ENCODE measurements at regions not wholly inside any gene's neighbourhood (a gene's known extent, or its start where the extent isn't known, plus 50 kb on each side); places are given as distances from the start of the nearest gene placed in this dataset.
"Not testable (repeated sequence)": the region's sequence is repeated elsewhere in the genome, so short reads cannot be mapped to it uniquely, and the experiment has no call there.

DNA sequence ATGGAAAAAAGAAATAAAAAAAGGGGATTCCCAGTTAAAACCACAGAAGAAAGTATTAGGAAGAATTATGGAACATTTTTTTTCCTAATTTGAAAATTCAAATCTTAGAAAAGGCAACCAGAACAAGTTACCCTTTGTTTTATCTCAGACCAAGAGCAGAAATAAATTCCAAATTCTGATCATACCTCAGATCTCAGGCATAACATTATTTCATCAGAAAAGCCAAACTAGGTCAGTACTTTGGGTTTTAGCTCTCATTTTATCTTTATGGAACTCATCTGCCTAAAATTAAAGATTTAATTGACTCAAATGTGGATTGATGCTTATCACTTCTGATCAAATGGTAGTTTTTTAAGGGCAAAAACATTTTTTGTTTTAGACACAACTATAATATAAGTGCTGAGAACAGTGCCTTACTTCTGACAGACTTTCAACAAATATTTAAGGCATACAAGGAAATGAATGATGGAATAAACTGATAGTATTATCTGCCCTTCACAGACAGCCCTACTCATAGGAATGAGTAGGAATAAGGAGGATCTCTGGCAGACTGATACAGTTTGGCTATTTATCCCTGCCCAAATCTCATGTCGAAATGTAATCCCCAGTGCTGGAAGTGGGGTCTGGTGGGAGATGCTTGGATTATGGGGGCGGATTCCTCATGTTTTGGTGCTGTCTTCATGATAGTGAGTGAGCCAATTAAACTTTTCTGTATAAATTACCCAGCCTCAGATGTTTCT, 245.3 kb upstream of the PITX2 start:
- H4K20me1 ChIP-seq (ENCODE audit: low read depth, low read length) = no peaks in the 10 kb centered on the region
- H3K9ac ChIP-seq (ENCODE audit: low read length) = no peak overlapping the region
- H3K27me3 ChIP-seq (ENCODE audit: low read length) = no peaks in the 10 kb centered on the region
- H3K9me2 ChIP-seq (replicated peaks; ENCODE audit: insufficient read depth, low read length) = no peaks in the 10 kb centered on the region
- no peaks in the 10 kb centered on the region for H3K79me2 ChIP-seq (ENCODE audit: insufficient read depth, low read length)
- no peak overlapping the region for H3K4me3 ChIP-seq (ENCODE audit: insufficient read depth, low read length, poor library complexity, severe bottlenecking)
- no peaks in the 10 kb centered on the region for H3K36me3 ChIP-seq (ENCODE audit: low read length)
- no peak overlapping the region for H3K4me2 ChIP-seq (ENCODE audit: low read depth, low read length, poor library complexity, severe bottlenecking)
- no peak overlapping the region for H3K27ac ChIP-seq (ENCODE audit: low read depth, low read length)
- no peaks in the 10 kb centered on the region for H3F3A ChIP-seq (ENCODE audit: insufficient read depth)
- no peaks in the 10 kb centered on the region for H3K9me3 ChIP-seq (ENCODE audit: insufficient read depth, low read length)
- TF ChIP-seq EZH2phosphoT487 (conservative IDR thresholded peaks at IDR 0.05; ENCODE audit: low read length) = no peak
- TF ChIP-seq, protein P1, sequence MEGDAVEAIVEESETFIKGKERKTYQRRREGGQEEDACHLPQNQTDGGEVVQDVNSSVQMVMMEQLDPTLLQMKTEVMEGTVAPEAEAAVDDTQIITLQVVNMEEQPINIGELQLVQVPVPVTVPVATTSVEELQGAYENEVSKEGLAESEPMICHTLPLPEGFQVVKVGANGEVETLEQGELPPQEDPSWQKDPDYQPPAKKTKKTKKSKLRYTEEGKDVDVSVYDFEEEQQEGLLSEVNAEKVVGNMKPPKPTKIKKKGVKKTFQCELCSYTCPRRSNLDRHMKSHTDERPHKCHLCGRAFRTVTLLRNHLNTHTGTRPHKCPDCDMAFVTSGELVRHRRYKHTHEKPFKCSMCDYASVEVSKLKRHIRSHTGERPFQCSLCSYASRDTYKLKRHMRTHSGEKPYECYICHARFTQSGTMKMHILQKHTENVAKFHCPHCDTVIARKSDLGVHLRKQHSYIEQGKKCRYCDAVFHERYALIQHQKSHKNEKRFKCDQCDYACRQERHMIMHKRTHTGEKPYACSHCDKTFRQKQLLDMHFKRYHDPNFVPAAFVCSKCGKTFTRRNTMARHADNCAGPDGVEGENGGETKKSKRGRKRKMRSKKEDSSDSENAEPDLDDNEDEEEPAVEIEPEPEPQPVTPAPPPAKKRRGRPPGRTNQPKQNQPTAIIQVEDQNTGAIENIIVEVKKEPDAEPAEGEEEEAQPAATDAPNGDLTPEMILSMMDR (IDR thresholded peaks at IDR 0.05; ENCODE audit: insufficient read depth, low read length, poor library complexity, severe bottlenecking) = no peak
- H2AFZ ChIP-seq (ENCODE audit: low read depth, low read length, severe bottlenecking) = no peak overlapping the region

DNA sequence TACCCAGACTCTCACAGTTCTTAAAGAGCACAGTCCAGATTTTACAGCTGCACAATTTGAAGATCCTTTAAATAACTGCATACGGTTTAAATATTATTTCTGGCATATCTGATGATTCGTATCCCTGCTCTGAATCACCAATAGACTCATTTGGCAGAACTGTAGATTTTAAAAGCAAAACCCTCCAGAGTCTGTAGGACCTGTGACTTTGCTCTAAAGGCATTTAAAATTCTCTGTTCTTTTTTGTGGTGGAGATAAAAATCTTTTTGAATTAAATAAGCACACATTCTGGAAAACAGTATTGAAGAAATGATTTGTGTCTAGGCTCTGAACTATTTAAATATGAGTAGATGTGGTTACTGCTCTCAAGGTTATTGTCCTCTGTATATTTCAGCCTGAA, 246.2 kb upstream of the PITX2 start:
- H2AFZ ChIP-seq (ENCODE audit: low read depth, low read length, severe bottlenecking) = no peak overlapping the region
- no peaks in the 10 kb centered on the region for H4K20me1 ChIP-seq (ENCODE audit: low read depth, low read length)
- H3K36me3 ChIP-seq (ENCODE audit: low read length) = no peaks in the 10 kb centered on the region
- H3K27ac ChIP-seq (ENCODE audit: low read depth, low read length) = no peak overlapping the region
- H3K9me2 ChIP-seq (replicated peaks; ENCODE audit: insufficient read depth, low read length) = no peaks in the 10 kb centered on the region
- H3K79me2 ChIP-seq (ENCODE audit: insufficient read depth, low read length) = no peaks in the 10 kb centered on the region
- no peak overlapping the region for H3K4me3 ChIP-seq (ENCODE audit: insufficient read depth, low read length, poor library complexity, severe bottlenecking)
- H3K9ac ChIP-seq (ENCODE audit: low read length) = no peak overlapping the region
- no peaks in the 10 kb centered on the region for H3F3A ChIP-seq (ENCODE audit: insufficient read depth)
- no peaks in the 10 kb centered on the region for H3K27me3 ChIP-seq (ENCODE audit: low read length)
- no peak overlapping the region for H3K4me2 ChIP-seq (ENCODE audit: low read depth, low read length, poor library complexity, severe bottlenecking)
- H3K9me3 ChIP-seq (ENCODE audit: insufficient read depth, low read length) = no peaks in the 10 kb centered on the region
- no peak for TF ChIP-seq EZH2phosphoT487 (conservative IDR thresholded peaks at IDR 0.05; ENCODE audit: low read length)
- TF ChIP-seq, protein P1 (IDR thresholded peaks at IDR 0.05; ENCODE audit: insufficient read depth, low read length, poor library complexity, severe bottlenecking) = no peak

DNA sequence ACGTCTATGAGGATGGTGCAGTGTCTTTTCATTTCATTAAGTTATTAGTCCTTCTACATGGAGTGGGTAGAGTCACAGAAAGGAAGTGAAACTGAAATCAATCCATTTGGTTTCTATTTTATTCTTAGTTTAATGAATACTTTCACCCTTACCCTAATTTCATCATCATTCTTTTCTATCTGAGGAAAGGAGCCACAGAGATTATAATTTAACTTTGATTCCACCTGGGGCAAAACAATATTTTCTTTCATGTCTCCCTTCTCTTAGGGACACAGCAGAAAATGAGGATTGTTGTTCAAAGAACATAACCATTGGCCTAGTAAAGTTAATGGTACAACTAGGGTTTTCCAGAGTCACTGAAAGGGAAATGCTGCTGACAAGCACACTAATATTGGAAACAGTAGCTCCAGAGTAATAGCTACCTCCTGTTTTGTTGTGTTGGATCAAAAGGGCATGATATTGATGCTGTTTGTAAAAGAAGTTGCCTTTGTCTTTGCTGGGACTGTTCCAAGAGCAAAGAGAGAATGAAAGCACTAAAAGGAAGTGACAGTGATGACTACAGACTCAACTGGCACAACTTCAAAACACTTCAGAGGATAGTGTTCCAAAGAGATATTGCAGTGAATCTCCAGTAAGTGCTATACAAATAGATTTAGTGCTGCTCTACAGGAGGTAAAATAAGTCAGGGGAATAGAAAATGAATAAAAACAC, 247.1 kb upstream of the PITX2 start:
- no peaks in the 10 kb centered on the region for H3K9me2 ChIP-seq (replicated peaks; ENCODE audit: insufficient read depth, low read length)
- TF ChIP-seq, protein P1 (IDR thresholded peaks at IDR 0.05; ENCODE audit: insufficient read depth, low read length, poor library complexity, severe bottlenecking) = no peak
- TF ChIP-seq EZH2phosphoT487 (conservative IDR thresholded peaks at IDR 0.05; ENCODE audit: low read length) = no peak

DNA sequence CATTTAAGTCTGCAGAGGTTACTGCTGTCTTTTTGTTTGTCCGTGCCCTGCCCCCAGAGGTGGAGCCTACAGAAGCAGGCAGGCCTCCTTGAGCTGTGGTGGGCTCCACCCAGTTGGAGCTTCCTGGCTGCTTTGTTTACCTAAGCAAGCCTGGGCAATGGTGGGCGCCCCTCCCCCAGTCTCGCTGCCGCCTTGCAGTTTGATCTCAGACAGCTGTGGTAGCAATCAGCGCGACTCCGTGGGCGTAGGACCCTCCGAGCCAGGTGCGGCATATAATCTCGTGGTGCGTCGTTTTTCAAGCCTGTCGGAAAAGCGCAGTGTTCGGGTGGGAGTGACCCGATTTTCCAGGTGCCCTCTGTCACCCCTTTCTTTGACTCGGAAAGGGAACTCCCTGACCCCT, 253.3 kb upstream of the PITX2 start:
- H2AFZ ChIP-seq (ENCODE audit: low read depth, low read length, severe bottlenecking); H3K27me3 ChIP-seq (ENCODE audit: low read length); H4K20me1 ChIP-seq (ENCODE audit: low read depth, low read length); H3K27ac ChIP-seq (ENCODE audit: low read depth, low read length); H3K4me3 ChIP-seq (ENCODE audit: insufficient read depth, low read length, poor library complexity, severe bottlenecking); H3K9me2 ChIP-seq (replicated peaks; ENCODE audit: insufficient read depth, low read length); H3K36me3 ChIP-seq (ENCODE audit: low read length); H3K4me2 ChIP-seq (ENCODE audit: low read depth, low read length, poor library complexity, severe bottlenecking); H3K9me3 ChIP-seq (ENCODE audit: insufficient read depth, low read length); H3K79me2 ChIP-seq (ENCODE audit: insufficient read depth, low read length); H3K9ac ChIP-seq (ENCODE audit: low read length); H3F3A ChIP-seq (ENCODE audit: insufficient read depth): not testable (repeated sequence)

More for the DNA sequence above, 247.1 kb upstream of the PITX2 start:
- Histone ChIP-seq H3K27ac (ENCODE audit: low read depth, low read length) (no peak overlapping the region), H3K4me3 (ENCODE audit: insufficient read depth, low read length, poor library complexity, severe bottlenecking) (no peak overlapping the region), H2AFZ (ENCODE audit: low read depth, low read length, severe bottlenecking) (no peak overlapping the region), H4K20me1 (ENCODE audit: low read depth, low read length) (no peaks in the 10 kb centered on the region), H3K9me3 (ENCODE audit: insufficient read depth, low read length) (no peaks in the 10 kb centered on the region), H3K4me2 (ENCODE audit: low read depth, low read length, poor library complexity, severe bottlenecking) (no peak overlapping the region), H3F3A (ENCODE audit: insufficient read depth) (no peaks in the 10 kb centered on the region), H3K27me3 (ENCODE audit: low read length) (no peaks in the 10 kb centered on the region), H3K79me2 (ENCODE audit: insufficient read depth, low read length) (no peaks in the 10 kb centered on the region), H3K9ac (ENCODE audit: low read length) (no peak overlapping the region), H3K36me3 (ENCODE audit: low read length) (no peaks in the 10 kb centered on the region)
